Transverse colon (tissue), 4 donors: ENCODE measurements at regions not wholly inside any gene's neighbourhood (a gene's known extent, or its start where the extent isn't known, plus 50 kb on each side); places are given as distances from the start of the nearest gene placed in this dataset.

Experiments used
- DNase-seq: peaks from one replicate; pipeline ENCODE4 v3.0.0-alpha.2; 2019
- H3K27ac ChIP-seq, 4 donors: fragments of 200-600 bp; sonication (generic); 2 replicates each; pipeline ENCODE4 v1.5.1; 2016 to 2018; ENCODE audit warnings: inconsistent platforms in 4 of 4
- H3K27me3 ChIP-seq: fragments of 200-600 bp; sonication (generic); 2 replicates; pipeline ENCODE4 v1.5.1; 2017; ENCODE audit warnings: inconsistent platforms
- H3K36me3 ChIP-seq, 4 donors: fragments of 200-600 bp; sonication (generic); 2 replicates each; pipeline ENCODE4 v1.5.1; 2017 to 2019; ENCODE audit warnings: inconsistent platforms in 4 of 4
- H3K4me1 ChIP-seq, 4 donors: fragments of 200-600 bp; sonication (generic); 2 replicates each; pipeline ENCODE4 v1.5.1; 2017 to 2020; ENCODE audit warnings: inconsistent platforms in 4 of 4
- H3K4me3 ChIP-seq, 4 donors: fragments of 200-600 bp; sonication (generic); 1 replicate in 1 of 4; 2 replicates in 3 of 4; pipeline versions ENCODE4 v1.5.1 to v1.6.1; 2017 to 2019; ENCODE audit warnings: inconsistent platforms in 4 of 4
- H3K9me3 ChIP-seq, 2 donors: fragments of 200-600 bp; sonication (generic); 2 replicates each; pipeline ENCODE4 v1.5.1; 2017 to 2019; ENCODE audit warnings: inconsistent platforms in 2 of 2
- CTCF ChIP-seq, 5 experiments: fragments of 200-600 bp in 3 of 5; fragments of 450-650 bp in 2 of 5; sonication (generic) in 3 of 5; IDR thresholded peaks; 1 replicate in 2 of 5; 2 replicates in 3 of 5; pipeline ENCODE4 v1.5.1; 2016 to 2017; ENCODE audit warnings: antibody characterized with exemption in 5 of 5, inconsistent platforms in 3 of 5, mild to moderate bottlenecking in 2 of 5, moderate library complexity in 1 of 5
- EP300 ChIP-seq: sonication (generic); formaldehyde crosslinking; IDR thresholded peaks from one replicate; pipeline ENCODE4 v1.6.1; 2017; ENCODE audit warnings: antibody characterized with exemption, low read depth
- POLR2A ChIP-seq: fragments of 450-650 bp; IDR thresholded peaks from one replicate; pipeline ENCODE4 v1.6.1; 2016; ENCODE audit warnings: antibody characterized with exemption, mild to moderate bottlenecking, moderate library complexity
- POLR2AphosphoS5 ChIP-seq, 3 donors: sonication (generic); formaldehyde crosslinking; IDR thresholded peaks; one replicate each; pipeline ENCODE4 v1.6.1; 2016; ENCODE audit warnings: antibody characterized with exemption in 3 of 3
- WGBS, 2 donors: methylation state at CpG; one replicate each; pipeline ENCODE4 v1.1.5; 2018; ENCODE audit warnings: low coverage in 1 of 2; 5-methylcytosine and 5-hydroxymethylcytosine counted together
- in situ Hi-C, 4 donors: fragments of 200-750 bp; cut with MboI; loops; one replicate each; pipeline versions ENCODE4 v1.15.0 to v1.15.1; 2017; ENCODE audit warnings: low sequenced_read_pairs in 3 of 4, low pct_ligation_motif_present in 1 of 4, low pct_unique_long_range_greater_than_20kb in 1 of 4
- intact Hi-C: fragments of 100-400 bp; cut with DNase I; formaldehyde crosslinking; loops from one replicate; pipeline ENCODE4 v1.15.1; 2023; ENCODE audit warnings: low total_unique reads

GRCh38 chr16:80263848-80264694 lies 276.7 kb upstream of the DYNLRB2 start:
- no peaks in the 10 kb centered on the region for H3K27me3 ChIP-seq
- H3K36me3 ChIP-seq, result no peaks in the 10 kb centered on the region
- 80 to 82% methylated on average over 6 of the region's 6 CpGs for WGBS, 2 donors
- intact Hi-C loops, result no loop called here
- H3K4me1 ChIP-seq, result peaks cover 4 to 31% (median 10%) of the 10 kb centered on the region in 4 donors
- no peak for TF ChIP-seq CTCF (IDR thresholded peaks at IDR 0.05)
- TF ChIP-seq POLR2AphosphoS5 (IDR thresholded peaks at IDR 0.05), result no peak
- no peak for TF ChIP-seq EP300
- TF ChIP-seq POLR2A, result no peak
- no peaks in the 10 kb centered on the region for H3K9me3 ChIP-seq
- H3K27ac ChIP-seq, result no peak overlapping the region
- DNase-seq, result no peak
- in situ Hi-C loops, result no loop called here
- no peak overlapping the region for H3K4me3 ChIP-seq

- peaks cover 4 to 37% (median 10%) of the 10 kb centered on the region in 4 donors for H3K4me1 ChIP-seq
- intact Hi-C loops, result no loop called here
- no peak overlapping the region for H3K4me3 ChIP-seq
- in situ Hi-C loops, result no loop called here
- WGBS, 2 donors, result 75% methylated on average over 4 of the region's 4 CpGs
- no peak for DNase-seq
- no peaks in the 10 kb centered on the region for H3K36me3 ChIP-seq
- no peaks in the 10 kb centered on the region for H3K27me3 ChIP-seq
- H3K9me3 ChIP-seq, result no peaks in the 10 kb centered on the region
- TF ChIP-seq POLR2A (no peak), EP300 (no peak), CTCF (IDR thresholded peaks at IDR 0.05) (no peak)
- no peak overlapping the region for H3K27ac ChIP-seq
Observed at GRCh38 chr16:80263181-80263823, 277.5 kb upstream of the DYNLRB2 start.

- no peak overlapping the region for H3K4me3 ChIP-seq
- peak overlapping the region in 3 of 4 donors; percentile 28 to 39 (median 28) for H3K27ac ChIP-seq
- H3K9me3 ChIP-seq, result no peaks in the 10 kb centered on the region
- H3K4me1 ChIP-seq, result peaks cover 4 to 30% (median 7%) of the 10 kb centered on the region in 4 donors
- no peaks in the 10 kb centered on the region for H3K36me3 ChIP-seq
- DNase-seq, result peak; percentile 67
- 42 to 56% methylated on average over 4 of the region's 4 CpGs for WGBS, 2 donors
- intact Hi-C loops (no loop called here), in situ Hi-C loops (no loop called here)
- no peaks in the 10 kb centered on the region for H3K27me3 ChIP-seq
- no peak for TF ChIP-seq POLR2A
- TF ChIP-seq EP300, result no peak
- TF ChIP-seq POLR2AphosphoS5 (IDR thresholded peaks at IDR 0.05), result peak in 2 of 3 donors; percentile 56 to 68
Observed at GRCh38 chr16:80260906-80261311, 279.9 kb upstream of the DYNLRB2 start.

GRCh38 chr16:80259290-80259805 lies 281.4 kb upstream of the DYNLRB2 start:
- Histone ChIP-seq H3K36me3 (no peaks in the 10 kb centered on the region), H3K4me3 (no peak overlapping the region), H3K9me3 (no peaks in the 10 kb centered on the region), H3K4me1 (peaks cover 4 to 22% (median 7%) of the 10 kb centered on the region in 4 donors), H3K27ac (no peak overlapping the region), H3K27me3 (no peaks in the 10 kb centered on the region)
- 73 to 79% methylated on average over 3 to 6 of the region's 6 CpGs for WGBS, 2 donors
- DNase-seq, result no peak
- TF ChIP-seq CTCF (IDR thresholded peaks at IDR 0.05) (no peak), POLR2AphosphoS5 (IDR thresholded peaks at IDR 0.05) (no peak), EP300 (no peak), POLR2A (no peak)
- in situ Hi-C loops, result no loop called here
- intact Hi-C loops, result no loop called here
